GM23338 (cell line): ENCODE measurements at regions not wholly inside any gene's neighbourhood (a gene's known extent, or its start where the extent isn't known, plus 50 kb on each side); places are given as distances from the start of the nearest gene placed in this dataset.

Experiments used
- ATAC-seq: fragments of 200-7000 bp; cut with Tn5 transposase; 3 replicates; pipeline ENCODE4 v1.9.1; 2020
- DNase-seq: peaks from one replicate; pipeline ENCODE4 v3.0.0-alpha.2; 2015; ENCODE audit warnings: low spot score
- H2AFZ ChIP-seq: fragments of 200-600 bp; sonication (generic); 2 replicates; pipeline ENCODE4 v1.8.0; 2016; ENCODE audit warnings: antibody characterized with exemption, mild to moderate bottlenecking, moderate library complexity
- H3F3A ChIP-seq: fragments of 200-600 bp; sonication (generic); replicated peaks from 2 replicates; pipeline ENCODE4 v1.8.0; 2017; ENCODE audit warnings: antibody characterized with exemption, mixed run types, low read depth
- H3K27ac ChIP-seq: fragments of 200-600 bp; sonication (generic); 2 replicates; pipeline ENCODE4 v1.6.1; 2016; ENCODE audit warnings: low read depth
- H3K27me3 ChIP-seq: fragments of 200-600 bp; sonication (generic); 2 replicates; pipeline ENCODE4 v1.8.0; 2016; ENCODE audit warnings: mild to moderate bottlenecking, mixed run types, moderate library complexity; ENCODE audit not compliant: insufficient read depth
- H3K36me3 ChIP-seq: fragments of 200-600 bp; sonication (generic); 2 replicates; pipeline ENCODE4 v1.8.0; 2016; ENCODE audit warnings: mild to moderate bottlenecking; ENCODE audit not compliant: insufficient read depth
- H3K4me1 ChIP-seq: fragments of 200-600 bp; sonication (generic); 2 replicates; pipeline ENCODE4 v1.8.0; 2016; ENCODE audit warnings: mild to moderate bottlenecking, moderate library complexity; ENCODE audit not compliant: insufficient read depth
- H3K4me2 ChIP-seq: fragments of 200-600 bp; sonication (generic); 2 replicates; pipeline ENCODE4 v1.7.1; 2017; ENCODE audit warnings: mixed run types
- H3K4me3 ChIP-seq: fragments of 200-600 bp; sonication (generic); 2 replicates; pipeline ENCODE4 v1.6.1; 2016; ENCODE audit warnings: mixed run types
- H3K79me2 ChIP-seq: fragments of 200-600 bp; sonication (generic); replicated peaks from 2 replicates; pipeline ENCODE4 v1.8.0; 2017; ENCODE audit warnings: mild to moderate bottlenecking; ENCODE audit not compliant: insufficient read depth
- H3K9me2 ChIP-seq: fragments of 200-600 bp; sonication (generic); 2 replicates; pipeline ENCODE4 v1.8.0; 2017; ENCODE audit not compliant: insufficient read depth
- H4K20me1 ChIP-seq: fragments of 200-600 bp; sonication (generic); replicated peaks from 2 replicates; pipeline ENCODE4 v1.8.0; 2017; ENCODE audit warnings: mild to moderate bottlenecking; ENCODE audit not compliant: insufficient read depth
- H3K27ac Mint-ChIP-seq: 2 replicates; pipeline ENCODE4 v1.8.0; 2020; ENCODE audit warnings: inconsistent platforms, mild to moderate bottlenecking, moderate library complexity, mixed read lengths
- H3K27me3 Mint-ChIP-seq: 3 replicates; pipeline ENCODE4 v1.8.0; 2022; ENCODE audit warnings: low read depth, mild to moderate bottlenecking, moderate library complexity, mixed read lengths, inconsistent platforms; ENCODE audit not compliant: insufficient read depth, poor library complexity
- H3K36me3 Mint-ChIP-seq: 3 replicates; pipeline ENCODE4 v1.8.0; 2021; ENCODE audit warnings: low read depth, mild to moderate bottlenecking, inconsistent platforms, moderate library complexity, mixed read lengths
- H3K4me1 Mint-ChIP-seq: 3 replicates; pipeline ENCODE4 v1.8.0; 2020; ENCODE audit warnings: mild to moderate bottlenecking, inconsistent platforms, mixed read lengths
- H3K4me3 Mint-ChIP-seq: 3 replicates; pipeline ENCODE4 v1.8.0; 2021; ENCODE audit warnings: moderate library complexity, mild to moderate bottlenecking, inconsistent platforms, mixed read lengths
- H3K9me3 Mint-ChIP-seq: 3 replicates; pipeline ENCODE4 v1.8.0; 2020; ENCODE audit warnings: moderate library complexity, mild to moderate bottlenecking, inconsistent platforms, mixed read lengths
- CREB1 ChIP-seq: fragments of 250-450 bp; sonication (Bioruptor Pico); IDR thresholded peaks from 2 replicates; pipeline ENCODE4 v1.5.0; 2020; ENCODE audit warnings: low read depth, mild to moderate bottlenecking, moderate library complexity
- EZH2 ChIP-seq: fragments of 200-600 bp; sonication (generic); IDR thresholded peaks from one replicate; pipeline ENCODE4 v1.8.0; 2017; ENCODE audit warnings: antibody characterized with exemption, mild to moderate bottlenecking, low read depth; ENCODE audit not compliant: unreplicated experiment
- EZH2phosphoT487 ChIP-seq: fragments of 200-600 bp; sonication (generic); IDR thresholded peaks from one replicate; pipeline ENCODE4 v1.8.1; 2018; ENCODE audit warnings: antibody characterized with exemption; ENCODE audit not compliant: unreplicated experiment
- JUNB ChIP-seq: IDR thresholded peaks from one replicate; pipeline ENCODE4 v1.6.1; 2016; ENCODE audit warnings: antibody characterized with exemption; ENCODE audit not compliant: unreplicated experiment
- POLR2AphosphoS5 ChIP-seq: IDR thresholded peaks from 2 replicates; pipeline ENCODE4 v1.6.1; 2016; ENCODE audit warnings: antibody characterized with exemption, low read depth
- STAT1 ChIP-seq: IDR thresholded peaks from one replicate; pipeline ENCODE4 v1.6.1; 2016; ENCODE audit warnings: antibody characterized with exemption; ENCODE audit not compliant: unreplicated experiment
- ZNF114 ChIP-seq: fragments of 250-450 bp; sonication (Bioruptor Pico); IDR thresholded peaks from 2 replicates; pipeline ENCODE4 v1.5.0; 2020; ENCODE audit warnings: mild to moderate bottlenecking, moderate library complexity
- ZNF331 ChIP-seq: fragments of 250-450 bp; sonication (Bioruptor Pico); IDR thresholded peaks from 2 replicates; pipeline ENCODE4 v1.5.0; 2020; ENCODE audit warnings: low read depth, mild to moderate bottlenecking, moderate library complexity
- TF ChIP-seq, protein P1 (sequence below), 2 experiments: fragments of 200-600 bp in 1 of 2; sonication (generic) in 1 of 2; conservative IDR thresholded peaks; 2 replicates each; pipeline versions ENCODE4 v1.5.1 to v1.6.1; 2016 to 2017; ENCODE audit warnings: antibody characterized with exemption in 2 of 2, low read depth in 2 of 2, mild to moderate bottlenecking in 2 of 2, moderate library complexity in 1 of 2
- TF ChIP-seq, protein P2 (sequence below): fragments of 250-450 bp; sonication (Bioruptor Pico); IDR thresholded peaks from 2 replicates; pipeline ENCODE4 v1.5.0; 2020; ENCODE audit warnings: mild to moderate bottlenecking, moderate library complexity
- TF ChIP-seq, protein P3 (sequence below): IDR thresholded peaks from 2 replicates; pipeline ENCODE4 v1.6.1; 2016; ENCODE audit warnings: antibody characterized with exemption
- TF ChIP-seq, protein P4 (sequence below): IDR thresholded peaks from one replicate; pipeline ENCODE4 v1.6.1; 2018; ENCODE audit warnings: antibody characterized with exemption; ENCODE audit not compliant: unreplicated experiment

DNA sequence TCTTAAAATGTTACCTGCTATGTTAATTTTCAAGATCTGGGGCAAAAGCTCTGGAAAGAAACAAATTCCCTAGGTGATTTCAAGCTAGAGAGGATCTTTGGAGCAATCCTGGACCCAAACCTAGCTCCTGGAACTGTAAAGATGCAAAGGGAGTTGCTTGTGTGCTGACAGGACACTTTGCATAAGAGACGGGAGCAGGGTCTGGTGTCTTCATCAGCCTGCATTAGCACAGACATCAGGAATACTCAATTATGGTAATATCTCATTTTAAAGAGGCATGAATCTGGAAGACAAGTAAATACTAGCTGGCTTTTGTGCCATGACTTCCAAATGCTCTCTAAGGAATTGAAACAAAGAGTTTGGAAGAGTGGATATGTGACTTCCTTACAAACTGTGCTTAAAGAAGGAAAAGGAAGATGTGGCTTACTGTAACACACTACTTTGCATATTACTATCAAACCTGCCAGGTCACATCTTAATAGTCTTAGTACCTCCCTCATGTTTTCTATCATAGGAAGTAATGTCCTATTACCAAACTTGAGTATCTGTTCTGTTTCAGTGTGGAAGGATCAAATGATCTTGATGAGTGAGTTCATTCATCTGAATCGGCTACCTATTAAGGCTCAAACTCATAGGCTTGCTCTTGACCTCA is 193.4 kb downstream of the ALDH8A1 start:
- Mint-ChIP-seq H3K27ac (no peak overlapping the region), H3K4me1 (peaks cover 18% of the 10 kb centered on the region), H3K9me3 (no peaks in the 10 kb centered on the region), H3K27me3 (peaks cover 4% of the 10 kb centered on the region), H3K36me3 (no peaks in the 10 kb centered on the region), H3K4me3 (no peak overlapping the region)
- Histone ChIP-seq H3K4me1 (no peaks in the 10 kb centered on the region; the same call in 1 of the 2 replicates), H3K9me2 (0 out of 2 replicates have a peak, but pooled peaks cover 4% of the 10 kb centered on the region), H4K20me1 (no peaks in the 10 kb centered on the region), H2AFZ (no peak overlapping the region), H3K27me3 (no peaks in the 10 kb centered on the region), H3K4me2 (no peak overlapping the region), H3F3A (no peaks in the 10 kb centered on the region), H3K79me2 (no peaks in the 10 kb centered on the region), H3K36me3 (no peaks in the 10 kb centered on the region), H3K4me3 (no peak overlapping the region), H3K27ac (no peak overlapping the region)
- ATAC-seq (no peak), DNase-seq (no peak)
- TF ChIP-seq JUNB = no peak
- TF ChIP-seq EZH2 = no peak
- TF ChIP-seq, protein P1, sequence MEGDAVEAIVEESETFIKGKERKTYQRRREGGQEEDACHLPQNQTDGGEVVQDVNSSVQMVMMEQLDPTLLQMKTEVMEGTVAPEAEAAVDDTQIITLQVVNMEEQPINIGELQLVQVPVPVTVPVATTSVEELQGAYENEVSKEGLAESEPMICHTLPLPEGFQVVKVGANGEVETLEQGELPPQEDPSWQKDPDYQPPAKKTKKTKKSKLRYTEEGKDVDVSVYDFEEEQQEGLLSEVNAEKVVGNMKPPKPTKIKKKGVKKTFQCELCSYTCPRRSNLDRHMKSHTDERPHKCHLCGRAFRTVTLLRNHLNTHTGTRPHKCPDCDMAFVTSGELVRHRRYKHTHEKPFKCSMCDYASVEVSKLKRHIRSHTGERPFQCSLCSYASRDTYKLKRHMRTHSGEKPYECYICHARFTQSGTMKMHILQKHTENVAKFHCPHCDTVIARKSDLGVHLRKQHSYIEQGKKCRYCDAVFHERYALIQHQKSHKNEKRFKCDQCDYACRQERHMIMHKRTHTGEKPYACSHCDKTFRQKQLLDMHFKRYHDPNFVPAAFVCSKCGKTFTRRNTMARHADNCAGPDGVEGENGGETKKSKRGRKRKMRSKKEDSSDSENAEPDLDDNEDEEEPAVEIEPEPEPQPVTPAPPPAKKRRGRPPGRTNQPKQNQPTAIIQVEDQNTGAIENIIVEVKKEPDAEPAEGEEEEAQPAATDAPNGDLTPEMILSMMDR (conservative IDR thresholded peaks at IDR 0.05; ENCODE audit: low read depth in 2 of 2) = no peak
- TF ChIP-seq ZNF331 (CRISPR knock-in tag) = no peak
- no peak for TF ChIP-seq EZH2phosphoT487
- TF ChIP-seq, protein P2, sequence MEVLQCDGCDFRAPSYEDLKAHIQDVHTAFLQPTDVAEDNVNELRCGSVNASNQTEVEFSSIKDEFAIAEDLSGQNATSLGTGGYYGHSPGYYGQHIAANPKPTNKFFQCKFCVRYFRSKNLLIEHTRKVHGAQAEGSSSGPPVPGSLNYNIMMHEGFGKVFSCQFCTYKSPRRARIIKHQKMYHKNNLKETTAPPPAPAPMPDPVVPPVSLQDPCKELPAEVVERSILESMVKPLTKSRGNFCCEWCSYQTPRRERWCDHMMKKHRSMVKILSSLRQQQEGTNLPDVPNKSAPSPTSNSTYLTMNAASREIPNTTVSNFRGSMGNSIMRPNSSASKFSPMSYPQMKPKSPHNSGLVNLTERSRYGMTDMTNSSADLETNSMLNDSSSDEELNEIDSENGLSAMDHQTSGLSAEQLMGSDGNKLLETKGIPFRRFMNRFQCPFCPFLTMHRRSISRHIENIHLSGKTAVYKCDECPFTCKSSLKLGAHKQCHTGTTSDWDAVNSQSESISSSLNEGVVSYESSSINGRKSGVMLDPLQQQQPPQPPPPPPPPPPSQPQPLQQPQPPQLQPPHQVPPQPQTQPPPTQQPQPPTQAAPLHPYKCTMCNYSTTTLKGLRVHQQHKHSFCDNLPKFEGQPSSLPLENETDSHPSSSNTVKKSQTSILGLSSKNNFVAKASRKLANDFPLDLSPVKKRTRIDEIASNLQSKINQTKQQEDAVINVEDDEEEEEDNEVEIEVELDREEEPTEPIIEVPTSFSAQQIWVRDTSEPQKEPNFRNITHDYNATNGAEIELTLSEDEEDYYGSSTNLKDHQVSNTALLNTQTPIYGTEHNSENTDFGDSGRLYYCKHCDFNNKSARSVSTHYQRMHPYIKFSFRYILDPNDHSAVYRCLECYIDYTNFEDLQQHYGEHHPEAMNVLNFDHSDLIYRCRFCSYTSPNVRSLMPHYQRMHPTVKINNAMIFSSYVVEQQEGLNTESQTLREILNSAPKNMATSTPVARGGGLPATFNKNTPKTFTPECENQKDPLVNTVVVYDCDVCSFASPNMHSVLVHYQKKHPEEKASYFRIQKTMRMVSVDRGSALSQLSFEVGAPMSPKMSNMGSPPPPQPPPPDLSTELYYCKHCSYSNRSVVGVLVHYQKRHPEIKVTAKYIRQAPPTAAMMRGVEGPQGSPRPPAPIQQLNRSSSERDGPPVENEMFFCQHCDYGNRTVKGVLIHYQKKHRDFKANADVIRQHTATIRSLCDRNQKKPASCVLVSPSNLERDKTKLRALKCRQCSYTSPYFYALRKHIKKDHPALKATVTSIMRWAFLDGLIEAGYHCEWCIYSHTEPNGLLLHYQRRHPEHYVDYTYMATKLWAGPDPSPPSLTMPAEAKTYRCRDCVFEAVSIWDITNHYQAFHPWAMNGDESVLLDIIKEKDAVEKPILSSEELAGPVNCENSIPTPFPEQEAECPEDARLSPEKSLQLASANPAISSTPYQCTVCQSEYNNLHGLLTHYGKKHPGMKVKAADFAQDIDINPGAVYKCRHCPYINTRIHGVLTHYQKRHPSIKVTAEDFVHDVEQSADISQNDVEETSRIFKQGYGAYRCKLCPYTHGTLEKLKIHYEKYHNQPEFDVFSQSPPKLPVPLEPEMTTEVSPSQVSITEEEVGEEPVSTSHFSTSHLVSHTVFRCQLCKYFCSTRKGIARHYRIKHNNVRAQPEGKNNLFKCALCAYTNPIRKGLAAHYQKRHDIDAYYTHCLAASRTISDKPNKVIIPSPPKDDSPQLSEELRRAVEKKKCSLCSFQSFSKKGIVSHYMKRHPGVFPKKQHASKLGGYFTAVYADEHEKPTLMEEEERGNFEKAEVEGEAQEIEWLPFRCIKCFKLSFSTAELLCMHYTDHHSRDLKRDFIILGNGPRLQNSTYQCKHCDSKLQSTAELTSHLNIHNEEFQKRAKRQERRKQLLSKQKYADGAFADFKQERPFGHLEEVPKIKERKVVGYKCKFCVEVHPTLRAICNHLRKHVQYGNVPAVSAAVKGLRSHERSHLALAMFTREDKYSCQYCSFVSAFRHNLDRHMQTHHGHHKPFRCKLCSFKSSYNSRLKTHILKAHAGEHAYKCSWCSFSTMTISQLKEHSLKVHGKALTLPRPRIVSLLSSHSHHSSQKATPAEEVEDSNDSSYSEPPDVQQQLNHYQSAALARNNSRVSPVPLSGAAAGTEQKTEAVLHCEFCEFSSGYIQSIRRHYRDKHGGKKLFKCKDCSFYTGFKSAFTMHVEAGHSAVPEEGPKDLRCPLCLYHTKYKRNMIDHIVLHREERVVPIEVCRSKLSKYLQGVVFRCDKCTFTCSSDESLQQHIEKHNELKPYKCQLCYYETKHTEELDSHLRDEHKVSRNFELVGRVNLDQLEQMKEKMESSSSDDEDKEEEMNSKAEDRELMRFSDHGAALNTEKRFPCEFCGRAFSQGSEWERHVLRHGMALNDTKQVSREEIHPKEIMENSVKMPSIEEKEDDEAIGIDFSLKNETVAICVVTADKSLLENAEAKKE (CRISPR knock-in tag) = no peak
- TF ChIP-seq, protein P3, sequence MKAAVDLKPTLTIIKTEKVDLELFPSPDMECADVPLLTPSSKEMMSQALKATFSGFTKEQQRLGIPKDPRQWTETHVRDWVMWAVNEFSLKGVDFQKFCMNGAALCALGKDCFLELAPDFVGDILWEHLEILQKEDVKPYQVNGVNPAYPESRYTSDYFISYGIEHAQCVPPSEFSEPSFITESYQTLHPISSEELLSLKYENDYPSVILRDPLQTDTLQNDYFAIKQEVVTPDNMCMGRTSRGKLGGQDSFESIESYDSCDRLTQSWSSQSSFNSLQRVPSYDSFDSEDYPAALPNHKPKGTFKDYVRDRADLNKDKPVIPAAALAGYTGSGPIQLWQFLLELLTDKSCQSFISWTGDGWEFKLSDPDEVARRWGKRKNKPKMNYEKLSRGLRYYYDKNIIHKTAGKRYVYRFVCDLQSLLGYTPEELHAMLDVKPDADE = no peak
- no peak for TF ChIP-seq STAT1
- TF ChIP-seq POLR2AphosphoS5 = no peak
- TF ChIP-seq ZNF114 = no peak
- TF ChIP-seq CREB1 (CRISPR knock-in tag) = no peak
- TF ChIP-seq, protein P4, sequence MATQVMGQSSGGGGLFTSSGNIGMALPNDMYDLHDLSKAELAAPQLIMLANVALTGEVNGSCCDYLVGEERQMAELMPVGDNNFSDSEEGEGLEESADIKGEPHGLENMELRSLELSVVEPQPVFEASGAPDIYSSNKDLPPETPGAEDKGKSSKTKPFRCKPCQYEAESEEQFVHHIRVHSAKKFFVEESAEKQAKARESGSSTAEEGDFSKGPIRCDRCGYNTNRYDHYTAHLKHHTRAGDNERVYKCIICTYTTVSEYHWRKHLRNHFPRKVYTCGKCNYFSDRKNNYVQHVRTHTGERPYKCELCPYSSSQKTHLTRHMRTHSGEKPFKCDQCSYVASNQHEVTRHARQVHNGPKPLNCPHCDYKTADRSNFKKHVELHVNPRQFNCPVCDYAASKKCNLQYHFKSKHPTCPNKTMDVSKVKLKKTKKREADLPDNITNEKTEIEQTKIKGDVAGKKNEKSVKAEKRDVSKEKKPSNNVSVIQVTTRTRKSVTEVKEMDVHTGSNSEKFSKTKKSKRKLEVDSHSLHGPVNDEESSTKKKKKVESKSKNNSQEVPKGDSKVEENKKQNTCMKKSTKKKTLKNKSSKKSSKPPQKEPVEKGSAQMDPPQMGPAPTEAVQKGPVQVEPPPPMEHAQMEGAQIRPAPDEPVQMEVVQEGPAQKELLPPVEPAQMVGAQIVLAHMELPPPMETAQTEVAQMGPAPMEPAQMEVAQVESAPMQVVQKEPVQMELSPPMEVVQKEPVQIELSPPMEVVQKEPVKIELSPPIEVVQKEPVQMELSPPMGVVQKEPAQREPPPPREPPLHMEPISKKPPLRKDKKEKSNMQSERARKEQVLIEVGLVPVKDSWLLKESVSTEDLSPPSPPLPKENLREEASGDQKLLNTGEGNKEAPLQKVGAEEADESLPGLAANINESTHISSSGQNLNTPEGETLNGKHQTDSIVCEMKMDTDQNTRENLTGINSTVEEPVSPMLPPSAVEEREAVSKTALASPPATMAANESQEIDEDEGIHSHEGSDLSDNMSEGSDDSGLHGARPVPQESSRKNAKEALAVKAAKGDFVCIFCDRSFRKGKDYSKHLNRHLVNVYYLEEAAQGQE = no peak
